Right lobe of liver (tissue), 4 donors: ENCODE measurements at regions not wholly inside any gene's neighbourhood (a gene's known extent, or its start where the extent isn't known, plus 50 kb on each side); places are given as distances from the start of the nearest gene placed in this dataset.

Source experiments
- CTCF ChIP-seq, 4 donors: fragments of 200-600 bp in 3 of 4; fragments of 450-650 bp in 1 of 4; IDR thresholded peaks; one replicate each; pipeline versions ENCODE4 v1.5.1 to v1.8.0; 2016 to 2022; ENCODE audit warnings: antibody characterized with exemption in 4 of 4, mild to moderate bottlenecking in 2 of 4
- POLR2A ChIP-seq: fragments of 450-650 bp; IDR thresholded peaks from one replicate; pipeline ENCODE4 v1.6.1; 2017; ENCODE audit warnings: antibody characterized with exemption, mild to moderate bottlenecking
- donor health status: DM: no; HTN: no; CAD: no.
- donor health status: DM: no; HTN: no; CAD: no.
- donor health status: DM: no; HTN: yes; CAD: no.

GRCh38 chr12:42819846-42820245 lies 230.3 kb upstream of the PRICKLE1 start:
- TF ChIP-seq CTCF (IDR thresholded peaks at IDR 0.05), result no peak
- no peak for TF ChIP-seq POLR2A
